H1 (cell line): ENCODE measurements at regions not wholly inside any gene's neighbourhood (a gene's known extent, or its start where the extent isn't known, plus 50 kb on each side); places are given as distances from the start of the nearest gene placed in this dataset.

Experiments
- ASH2L ChIP-seq: fragments of 200-600, 300-600 bp; sonication (generic); IDR thresholded peaks from one replicate; pipeline ENCODE4 v1.7.1; 2017; ENCODE audit warnings: low read length
- BRCA1 ChIP-seq: IDR thresholded peaks from 2 replicates; pipeline ENCODE4 v1.6.1; 2012; ENCODE audit warnings: low read depth, low read length, improper control_type of control experiment
- CHD2 ChIP-seq: IDR thresholded peaks from 2 replicates; pipeline ENCODE4 v1.6.1; 2012; ENCODE audit warnings: low read length, improper control_type of control experiment
- CREB1 ChIP-seq: IDR thresholded peaks from 2 replicates; pipeline ENCODE4 v1.6.1; 2012; ENCODE audit warnings: inconsistent platforms
- E2F6 ChIP-seq: IDR thresholded peaks from 2 replicates; pipeline ENCODE4 v1.6.1; 2012; ENCODE audit warnings: inconsistent platforms
- FOSL1 ChIP-seq: IDR thresholded peaks from 2 replicates; pipeline ENCODE4 v1.6.1; 2011; ENCODE audit warnings: mild to moderate bottlenecking, low read depth, low read length, moderate library complexity; ENCODE audit not compliant: insufficient read depth
- KDM5A ChIP-seq: fragments of 200-600 bp; IDR thresholded peaks from 2 replicates; pipeline ENCODE4 v1.7.1; 2012; ENCODE audit warnings: mild to moderate bottlenecking, low read length, inconsistent platforms, mixed read lengths
- NANOG ChIP-seq: IDR thresholded peaks from 2 replicates; pipeline ENCODE4 v1.6.1; 2011; ENCODE audit warnings: low read length, low read depth, mild to moderate bottlenecking, inconsistent platforms; ENCODE audit not compliant: insufficient read depth, poor library complexity, severe bottlenecking
- POLR2AphosphoS5 ChIP-seq: IDR thresholded peaks from 2 replicates; pipeline ENCODE4 v1.6.1; 2011; ENCODE audit warnings: low read depth, low read length
- RBBP5 ChIP-seq: IDR thresholded peaks from 2 replicates; pipeline ENCODE4 v1.7.1; 2012; ENCODE audit warnings: low read depth, mild to moderate bottlenecking, inconsistent platforms, low read length, moderate library complexity, borderline replicate concordance
- SIN3A ChIP-seq, 2 experiments: IDR thresholded peaks in 1 of 2; conservative IDR thresholded peaks in 1 of 2; 2 replicates each; pipeline ENCODE4 v1.6.1; 2011 to 2012; ENCODE audit warnings: low read length in 2 of 2, improper control_type of control experiment in 1 of 2, low read depth in 1 of 2, mild to moderate bottlenecking in 1 of 2
- SP2 ChIP-seq: IDR thresholded peaks from 2 replicates; pipeline ENCODE4 v1.6.1; 2012; ENCODE audit warnings: mild to moderate bottlenecking, low read length, inconsistent platforms
- TAF1 ChIP-seq: IDR thresholded peaks from 2 replicates; pipeline ENCODE4 v1.6.1; 2011; ENCODE audit warnings: mild to moderate bottlenecking, low read depth, low read length
- TEAD4 ChIP-seq: IDR thresholded peaks from 2 replicates; pipeline ENCODE4 v1.6.1; 2012; ENCODE audit warnings: low read depth, low read length, inconsistent platforms, mixed read lengths
- ZNF274 ChIP-seq: IDR thresholded peaks from 2 replicates; pipeline ENCODE4 v1.7.0; 2012; ENCODE audit warnings: low read length, borderline replicate concordance; ENCODE audit errors: extremely low read depth

GRCh38 chr12:89098441-89099112, 253.7 kb downstream of the DUSP6 start (continued):
- TF ChIP-seq NANOG (no peak), BRCA1 (no peak), TAF1 (no peak), POLR2AphosphoS5 (no peak), KDM5A (no peak), TEAD4 (no peak), SP2 (no peak), E2F6 (0 out of 2 replicates have a peak, but pooled peaks have one; percentile 21), CHD2 (peak; percentile 12; the same call in 1 of the 2 replicates), ZNF274 (no peak), ASH2L (peak; percentile 84), SIN3A (conservative IDR thresholded peaks at IDR 0.05 in 1 of 2, IDR thresholded peaks at IDR 0.05 in 1 of 2; ENCODE audit: low read depth in 1 of 2, low read length in 2 of 2) (0 out of 4 replicates have a peak, but pooled peaks of 1 of the 2 experiments have one; percentile 53), FOSL1 (no peak), RBBP5 (peak; percentile 88; the same call in 1 of the 2 replicates), CREB1 (no peak)
